Cerebellar cortex (tissue), 1 donor: ENCODE measurements at regions not wholly inside any gene's neighbourhood (a gene's known extent, or its start where the extent isn't known, plus 50 kb on each side); places are given as distances from the start of the nearest gene placed in this dataset.

Source experiments
- DNase-seq: peaks from one replicate; pipeline ENCODE4 v3.0.0-alpha.2; 2015; ENCODE audit warnings: low spot score

DNA sequence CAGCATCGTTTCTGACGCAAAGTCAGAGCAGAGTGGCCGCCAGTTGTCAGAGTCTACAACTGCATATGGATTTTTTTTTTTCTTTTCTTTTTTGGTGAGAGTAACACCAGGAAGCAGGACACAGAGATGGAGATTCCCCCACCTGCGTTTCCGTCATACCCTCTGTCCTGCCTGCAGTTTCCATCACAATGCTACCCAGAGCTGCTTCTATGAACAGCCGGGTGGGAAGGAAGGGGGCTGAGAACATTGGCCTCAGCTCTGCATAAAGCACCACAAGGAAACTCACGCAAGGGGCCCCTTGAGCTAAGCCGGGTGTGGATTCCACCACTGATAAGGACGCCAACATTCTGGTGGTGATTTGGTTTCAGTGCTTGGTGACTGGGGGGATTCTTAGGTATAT is 183.5 kb upstream of the AFDN start:
- no peak for DNase-seq

DNA sequence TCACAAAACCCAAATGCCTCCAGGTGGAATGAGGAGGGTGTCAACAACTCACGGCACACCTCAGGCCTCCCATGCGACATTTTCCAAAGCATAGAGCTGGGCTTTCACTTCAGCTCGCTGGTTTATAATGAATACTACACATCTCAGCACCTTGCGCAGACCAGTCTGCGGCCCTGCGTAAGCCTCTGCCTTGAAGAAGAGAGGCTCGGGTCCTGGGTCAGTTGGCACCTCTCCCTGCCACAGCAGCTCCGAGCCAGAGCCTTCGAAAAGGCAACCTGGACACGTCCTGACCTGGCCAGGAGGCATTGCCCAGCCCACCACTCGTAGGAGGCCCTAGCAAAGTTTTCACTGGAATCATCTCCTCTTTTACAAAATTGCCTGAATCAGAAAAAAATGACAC is 183.0 kb upstream of the AFDN start:
- DNase-seq: no peak

DNA sequence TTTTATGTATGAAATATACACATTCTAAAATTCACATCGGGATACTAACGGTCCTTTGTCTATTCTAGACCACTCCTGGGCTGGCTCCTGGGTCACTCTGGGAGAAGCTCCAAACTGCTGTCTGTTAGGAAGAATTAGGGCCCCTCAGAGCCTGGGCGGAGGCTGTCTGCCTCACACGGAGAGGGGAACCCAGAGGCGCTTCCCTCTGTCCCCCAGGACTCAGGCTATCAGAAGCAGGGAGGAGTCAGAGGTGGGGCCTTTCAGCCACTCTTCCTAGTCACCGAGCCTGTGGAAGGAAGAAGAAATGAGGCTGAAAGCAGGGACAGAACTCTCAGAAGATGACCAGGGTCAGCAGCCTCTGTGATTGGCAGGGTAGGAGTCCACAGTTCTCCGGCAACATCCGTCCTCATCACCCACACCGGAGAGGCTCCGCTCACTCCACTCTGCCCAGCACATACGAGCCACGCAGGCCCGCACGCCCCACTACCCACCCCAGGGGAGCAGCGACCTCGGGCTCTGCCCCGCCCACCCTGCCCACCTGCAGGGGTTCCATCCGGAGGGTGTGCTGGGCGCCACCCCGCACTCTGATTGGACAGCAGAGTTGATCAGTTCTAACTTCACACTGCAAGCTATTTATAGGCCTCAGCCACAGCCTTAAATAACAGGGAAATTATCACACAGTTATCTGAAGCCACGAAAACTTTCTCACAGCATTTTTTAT is 182.1 kb upstream of the AFDN start:
- DNase-seq: no peak

DNA sequence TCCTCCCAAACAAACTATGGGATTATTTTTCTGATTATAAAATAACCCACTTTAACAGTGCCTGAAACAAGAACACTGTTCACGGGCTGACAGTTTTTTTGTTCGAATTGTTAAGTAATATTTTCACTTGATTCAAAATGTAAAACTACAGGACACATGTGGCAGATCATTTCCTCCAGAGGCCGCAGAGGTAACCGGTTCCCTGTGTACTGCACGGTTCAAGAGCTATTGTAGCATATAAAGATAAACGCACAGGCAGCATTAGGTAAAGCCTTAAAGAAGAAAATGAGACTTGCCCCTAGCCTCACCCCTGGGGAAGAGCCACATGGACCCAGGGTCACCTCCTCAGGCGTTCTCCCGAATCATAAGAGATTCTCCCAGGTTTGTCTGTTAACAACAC is 181.3 kb upstream of the AFDN start:
- DNase-seq: no peak

DNA sequence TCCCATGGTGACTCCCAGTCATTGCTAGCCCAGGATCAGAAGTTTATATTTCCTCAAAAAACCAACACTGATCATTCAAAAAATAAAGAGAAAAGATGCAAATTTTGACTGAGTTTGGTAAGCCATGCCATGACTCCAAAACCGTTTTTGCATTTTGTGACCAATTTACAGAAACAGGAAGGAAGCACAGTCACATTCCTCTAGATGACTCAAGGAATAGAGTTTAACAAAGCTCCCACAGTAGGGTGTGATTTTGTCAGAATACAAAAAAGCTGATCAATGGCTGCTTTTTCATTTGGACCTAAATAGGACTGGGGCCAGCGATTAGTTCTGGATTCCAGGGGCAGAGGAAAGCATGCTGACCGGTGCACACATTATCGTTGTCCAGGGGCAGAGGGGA is 179.4 kb upstream of the AFDN start:
- DNase-seq: no peak

DNA sequence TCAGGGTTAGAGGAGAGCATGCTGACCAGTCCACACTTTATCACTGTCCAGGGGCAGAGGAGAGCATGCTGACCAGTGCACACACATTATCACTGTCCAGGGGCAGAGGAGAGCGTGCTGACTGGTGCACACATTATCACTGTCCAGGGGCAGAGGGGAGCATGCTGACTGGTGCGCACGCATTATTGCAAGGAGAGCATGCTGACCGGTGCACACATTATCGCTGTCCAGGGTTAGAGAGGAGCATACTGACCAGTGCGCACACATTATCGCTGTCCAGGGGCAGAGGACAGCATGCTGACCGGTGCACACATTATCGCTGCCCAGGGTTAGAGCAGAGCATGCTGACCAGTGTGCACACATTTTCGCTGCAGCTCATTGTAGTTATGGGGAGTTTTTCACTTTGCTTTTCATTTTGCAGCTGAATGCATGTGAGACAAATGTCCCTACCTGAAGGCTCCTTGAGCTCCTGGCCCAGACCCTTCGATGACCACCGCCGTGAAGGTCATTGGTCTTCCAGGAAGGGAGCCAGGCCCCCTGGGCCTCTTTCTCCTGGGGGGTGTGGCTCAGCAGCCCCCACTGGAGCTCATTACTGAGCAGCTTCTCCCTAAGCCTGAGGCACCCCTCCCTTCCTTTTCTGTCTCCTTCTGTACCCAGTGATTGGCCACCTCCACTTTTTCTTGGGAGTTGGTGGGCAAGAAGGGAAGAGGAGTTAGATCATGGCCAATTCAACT is 178.8 kb upstream of the AFDN start:
- no peak for DNase-seq

DNA sequence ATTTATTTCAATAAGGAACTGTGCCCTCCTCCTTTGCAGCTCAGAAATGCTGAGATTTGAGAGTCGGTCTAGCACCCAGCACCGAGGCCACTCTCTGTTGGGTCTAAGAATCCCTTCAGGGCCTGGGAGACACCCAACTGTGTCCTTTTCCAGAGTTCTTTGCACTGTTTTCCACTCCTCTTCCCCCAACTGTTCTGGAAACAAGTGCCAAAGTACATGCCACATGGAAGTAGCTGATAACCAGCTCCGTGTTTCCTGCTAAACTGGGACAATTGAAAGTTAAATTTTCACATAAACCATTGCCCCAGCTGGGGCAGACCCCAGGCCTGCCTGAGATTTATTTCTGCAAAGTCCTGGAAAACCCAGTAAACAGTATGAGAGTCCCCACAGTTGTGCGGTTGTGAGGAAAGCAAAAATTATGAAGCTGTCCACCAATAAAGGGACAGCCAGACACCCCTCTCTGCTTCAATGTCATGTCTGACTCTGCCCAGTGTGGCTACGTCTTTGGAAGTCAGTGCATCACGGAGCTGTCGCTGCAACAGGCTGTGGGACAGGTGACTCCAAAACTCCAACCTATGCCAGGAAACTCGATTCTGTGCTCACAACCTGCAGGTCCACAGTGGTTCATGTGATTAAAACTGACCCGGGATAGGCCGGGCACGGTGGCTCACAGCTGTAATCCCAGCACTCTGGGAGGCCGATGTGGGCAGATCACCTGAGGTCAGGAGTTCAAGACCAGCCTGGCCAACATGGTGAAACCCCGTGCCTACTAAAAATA is 178.0 kb upstream of the AFDN start:
- DNase-seq: no peak

DNA sequence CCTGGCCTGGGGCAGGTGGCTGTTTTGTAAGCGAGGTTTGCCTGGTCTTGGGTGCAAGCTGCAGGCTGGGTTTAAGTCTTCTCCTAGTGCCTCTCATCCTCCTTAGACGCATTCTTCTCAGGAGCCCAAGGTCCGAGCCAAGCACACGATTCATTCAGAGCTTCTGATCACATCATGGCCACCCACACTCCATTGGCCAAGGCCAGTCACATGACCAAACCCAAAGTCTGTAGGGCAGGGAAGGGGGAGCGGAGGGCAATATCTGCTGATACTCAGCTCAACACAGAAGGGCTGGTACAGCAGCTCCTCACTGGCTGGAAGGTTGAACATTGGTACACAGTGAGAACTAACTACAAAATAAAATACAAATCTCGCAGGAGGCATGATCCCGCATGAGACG is 177.2 kb upstream of the AFDN start:
- no peak for DNase-seq

DNA sequence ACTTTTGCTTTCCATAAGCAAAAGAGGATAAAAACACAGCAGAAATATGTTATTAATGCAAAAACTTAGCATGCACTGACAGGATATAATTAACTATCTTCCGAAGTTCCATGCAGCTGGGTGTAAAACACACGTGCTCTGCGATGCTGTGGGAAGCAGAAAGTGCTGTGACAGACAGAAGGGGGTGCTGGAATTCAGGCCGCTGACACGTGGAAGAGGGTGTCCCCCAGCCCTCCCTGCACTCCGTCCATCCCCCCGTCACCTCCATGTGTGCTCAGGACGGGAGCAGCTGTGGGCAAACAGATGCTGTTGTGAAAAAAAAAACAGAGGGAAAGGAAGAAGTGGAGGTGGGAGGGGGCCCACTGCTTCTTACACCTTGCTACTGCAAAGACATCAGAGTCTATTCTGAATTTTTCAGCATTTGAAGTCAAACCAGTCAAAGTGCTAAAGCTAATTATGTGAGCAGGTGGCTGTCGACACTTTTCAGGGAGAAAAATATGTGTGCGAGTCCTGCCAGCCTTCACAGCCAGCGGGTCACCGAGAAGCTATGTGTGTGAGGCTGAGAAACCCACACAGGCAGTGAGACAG is 175.9 kb upstream of the AFDN start:
- no peak for DNase-seq

DNA sequence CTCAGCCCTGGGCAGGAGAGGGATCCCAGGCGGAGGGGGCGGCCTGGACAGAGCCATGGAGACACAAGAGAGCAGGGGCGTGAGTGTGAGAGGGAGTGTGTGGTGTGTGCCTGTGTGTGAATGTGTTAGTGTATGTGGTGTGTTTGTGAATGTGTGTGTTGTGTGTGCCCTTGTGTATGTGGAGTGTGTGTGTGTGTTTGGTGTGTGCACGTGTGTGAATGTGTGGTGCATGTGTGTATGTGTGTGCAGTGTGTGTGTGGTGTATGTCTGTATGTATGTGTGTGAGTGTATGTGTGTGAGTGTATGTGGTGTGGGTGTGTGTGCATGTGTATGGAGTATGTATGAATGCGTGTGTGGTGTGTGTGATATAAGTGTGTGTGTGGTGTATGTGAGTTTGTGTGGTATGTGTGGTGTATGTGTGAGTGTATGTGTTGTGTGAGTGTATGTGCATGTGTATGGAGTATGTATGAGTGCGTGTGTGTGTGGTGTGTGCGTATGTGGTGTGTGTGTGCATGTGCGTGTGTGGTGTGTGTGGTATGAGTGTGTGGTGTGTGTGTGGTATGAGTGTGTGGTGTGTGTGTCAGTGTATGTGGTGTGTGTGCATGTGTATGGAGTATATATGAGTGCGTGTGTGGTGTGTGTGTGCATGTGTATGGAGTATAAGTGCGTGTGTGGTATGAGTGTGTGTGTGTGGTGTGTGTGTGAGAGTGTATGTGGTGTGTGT is 175.2 kb upstream of the AFDN start:
- DNase-seq: no peak

DNA sequence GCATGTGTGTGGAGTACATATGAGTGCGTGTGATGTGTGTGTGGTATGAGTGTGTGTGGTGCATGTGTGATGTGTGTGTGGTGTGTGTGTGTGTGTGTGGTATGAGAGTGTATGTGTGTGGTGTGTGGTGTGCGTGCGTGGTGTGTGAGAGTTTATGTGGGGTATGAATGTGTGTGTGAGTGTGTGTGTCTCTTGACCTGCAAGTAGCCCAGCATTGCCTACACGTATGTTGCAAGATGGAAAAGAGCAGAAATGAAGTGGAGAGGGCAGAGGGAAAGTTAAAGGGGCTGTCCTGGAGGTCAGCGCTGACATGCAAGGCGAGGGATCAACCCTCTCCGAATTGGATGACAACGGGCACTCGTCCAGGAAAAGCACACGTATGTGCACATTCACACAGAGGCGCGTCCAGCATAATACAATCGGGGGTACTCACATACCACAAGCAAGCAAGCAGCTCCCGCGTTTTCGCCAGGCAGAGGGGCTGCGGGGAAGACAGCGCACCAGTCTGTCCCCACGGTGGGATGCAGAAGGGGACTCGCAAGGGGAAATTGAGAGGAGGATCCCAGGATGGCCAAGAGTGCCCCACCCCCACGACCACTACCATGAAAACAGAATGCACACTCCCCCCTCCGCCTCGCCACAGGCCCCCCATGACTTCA is 174.5 kb upstream of the AFDN start:
- DNase-seq: no peak

DNA sequence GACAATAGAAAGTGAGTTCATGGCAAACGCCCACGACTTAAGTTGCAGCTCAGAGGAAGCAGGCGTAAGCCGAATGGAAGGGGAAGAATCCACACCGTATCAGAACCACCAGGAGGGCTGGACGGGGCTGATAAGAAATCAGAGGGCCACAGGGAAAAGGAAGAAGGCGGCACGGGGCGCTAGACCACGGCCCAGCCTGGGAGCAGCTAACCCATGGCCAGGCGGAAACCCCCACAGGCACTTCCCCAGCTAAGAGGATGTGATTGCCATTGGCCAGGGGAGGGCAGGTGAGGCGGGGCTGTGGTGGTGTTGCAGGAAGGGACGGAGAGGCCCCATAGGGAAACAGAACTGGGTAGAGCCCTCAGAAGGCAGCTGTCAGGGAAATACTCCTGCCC is 174.0 kb upstream of the AFDN start:
- DNase-seq: no peak

DNA sequence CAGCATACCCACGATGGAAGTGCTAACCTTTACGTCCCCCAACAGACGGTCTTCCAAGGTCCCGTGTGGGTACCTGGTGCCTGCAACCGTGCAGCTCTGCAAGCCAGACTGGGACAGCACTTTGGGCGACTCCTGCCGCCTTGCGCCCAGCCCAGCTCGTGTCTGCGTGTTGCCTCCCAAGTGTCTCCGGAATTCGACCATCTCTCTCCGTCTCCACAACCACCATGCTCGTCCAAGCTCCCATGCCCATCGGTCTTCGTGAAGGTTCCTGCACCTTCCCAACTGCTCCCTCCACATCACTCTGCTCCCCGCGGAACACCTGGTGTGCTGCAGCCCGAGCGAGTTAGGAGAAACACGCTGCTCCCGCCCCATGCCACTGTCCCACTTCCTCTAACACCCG is 173.2 kb upstream of the AFDN start:
- DNase-seq: no peak

DNA sequence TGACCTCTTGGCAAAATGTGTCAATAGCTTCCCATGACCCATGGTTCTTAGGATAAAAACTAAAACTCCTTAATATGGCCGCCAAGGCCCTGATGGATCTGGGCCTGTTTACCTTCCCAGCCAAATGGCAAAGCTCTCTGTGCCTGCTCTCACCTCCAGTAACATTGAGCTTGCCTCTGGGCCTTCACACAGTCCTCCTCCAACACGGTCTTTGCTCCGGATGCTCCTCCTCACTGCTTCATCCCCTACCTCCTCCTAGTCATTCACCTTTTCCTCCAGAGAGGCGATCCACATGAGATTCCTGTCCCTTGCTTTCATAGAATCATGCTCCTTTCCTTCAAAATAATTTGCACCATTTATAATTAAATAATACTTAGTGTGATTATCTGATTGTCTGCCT is 172.3 kb upstream of the AFDN start:
- no peak for DNase-seq

DNA sequence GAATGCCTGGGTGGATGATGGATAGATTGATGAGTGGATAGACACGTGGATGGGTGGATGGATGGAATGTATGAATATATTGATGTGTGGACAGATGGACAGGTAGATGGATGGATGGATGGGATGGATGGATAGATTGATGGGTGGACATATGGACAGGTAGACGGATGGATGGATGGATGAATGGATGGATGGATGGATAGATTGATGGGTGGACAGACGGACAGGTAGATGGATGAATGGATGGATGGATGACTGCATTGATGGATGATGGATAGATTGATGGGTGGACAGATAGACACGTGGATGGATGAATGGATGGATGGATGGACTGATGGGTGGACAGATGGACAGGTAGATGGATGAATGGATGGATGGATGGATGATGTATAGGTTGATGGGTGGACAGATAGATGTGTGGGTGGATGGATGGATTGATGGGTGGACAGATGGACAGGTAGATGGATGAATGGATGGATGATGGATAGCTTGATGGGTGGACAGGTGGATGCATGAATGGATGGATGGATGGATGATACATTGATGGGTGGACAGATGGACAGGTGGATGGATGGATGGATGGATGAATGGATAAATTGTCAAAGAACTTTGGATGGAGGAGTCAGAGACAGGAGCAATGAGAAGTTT is 171.4 kb upstream of the AFDN start:
- no peak for DNase-seq

DNA sequence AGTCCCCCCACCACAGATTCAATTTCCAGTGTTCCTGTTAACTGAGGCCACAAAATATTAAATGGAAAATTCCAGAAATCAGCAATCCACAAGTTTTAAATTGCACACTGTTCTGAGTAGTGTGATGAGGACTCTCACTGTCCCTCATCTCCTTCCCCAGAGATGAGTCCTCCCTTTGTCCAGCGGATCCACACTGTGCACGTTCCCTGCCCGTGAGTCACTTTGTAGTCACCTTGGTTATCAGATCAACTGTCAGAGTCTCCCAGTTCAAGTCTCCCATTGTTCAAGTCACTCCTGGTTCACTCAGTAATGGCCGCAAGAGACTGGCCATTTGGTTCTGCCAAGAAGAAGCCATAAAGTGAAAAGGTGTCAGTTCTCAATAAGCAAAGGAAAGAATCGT is 168.6 kb upstream of the AFDN start:
- no peak for DNase-seq

DNA sequence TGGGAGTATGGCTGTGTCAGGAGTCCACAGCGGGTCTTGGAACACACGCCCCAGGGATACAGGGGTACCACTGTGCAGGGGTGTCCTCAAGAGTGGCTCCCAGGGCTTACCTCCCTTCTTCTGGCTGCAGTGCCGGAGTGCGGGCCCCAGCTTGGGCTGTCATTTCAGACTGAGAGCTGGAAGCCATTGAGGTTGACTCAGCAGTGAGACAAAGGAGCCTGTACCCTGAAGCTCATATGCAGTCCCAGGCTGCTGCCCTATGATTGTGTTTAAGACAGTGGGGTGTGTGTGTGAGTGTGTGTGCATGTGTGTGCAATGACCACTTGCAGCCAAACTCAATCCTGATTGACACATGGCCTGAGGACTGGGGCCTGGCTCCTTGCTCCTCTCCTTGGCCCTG is 167.7 kb upstream of the AFDN start:
- DNase-seq: no peak

DNA sequence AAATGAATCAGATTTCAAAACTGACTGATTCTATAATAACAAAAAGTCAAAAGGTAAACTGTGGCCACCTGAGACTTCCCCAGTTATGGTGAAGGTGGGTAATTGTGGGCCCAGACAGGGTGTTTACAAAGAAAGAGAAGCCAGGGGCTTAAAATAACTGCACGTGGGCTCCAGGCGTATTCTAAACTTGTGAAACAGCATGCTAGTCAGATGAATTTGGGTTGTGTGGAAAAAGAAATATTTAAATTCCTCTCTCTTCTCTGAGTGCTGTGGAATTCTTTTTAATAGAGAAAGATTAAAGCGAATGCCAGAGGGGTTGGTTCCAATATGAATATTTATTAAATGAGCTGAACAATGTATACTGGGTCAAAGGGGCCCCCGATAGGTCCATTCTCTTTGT is 166.3 kb upstream of the AFDN start:
- DNase-seq: no peak

DNA sequence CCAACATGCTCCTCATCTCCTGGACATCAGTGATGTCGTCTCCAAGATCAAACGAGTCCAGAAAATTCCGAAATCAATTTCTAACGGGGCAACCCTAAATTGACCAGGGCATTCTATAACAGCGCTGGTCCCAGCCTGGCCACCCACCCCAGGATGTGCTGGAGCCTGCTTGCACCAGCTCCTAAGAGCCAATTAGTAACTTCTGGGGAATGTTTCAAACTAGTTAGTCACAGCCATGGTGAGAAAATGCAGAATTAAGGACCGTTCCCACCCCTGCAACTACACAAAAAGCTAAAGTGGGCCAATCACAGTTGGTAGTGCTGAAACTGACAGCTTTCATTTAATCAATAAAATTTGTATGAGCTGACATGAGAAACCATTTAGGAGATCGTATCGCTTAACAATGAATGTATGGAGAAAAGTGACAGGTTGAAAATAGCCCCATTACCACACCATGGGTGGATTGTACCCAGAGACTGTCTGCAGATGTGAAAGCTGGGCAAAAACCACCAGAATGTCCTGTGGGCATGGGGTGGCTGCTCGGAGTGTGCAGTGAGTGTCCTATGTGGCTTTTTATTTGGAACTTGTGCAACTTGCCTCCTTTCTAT is 165.7 kb upstream of the AFDN start:
- no peak for DNase-seq

DNA sequence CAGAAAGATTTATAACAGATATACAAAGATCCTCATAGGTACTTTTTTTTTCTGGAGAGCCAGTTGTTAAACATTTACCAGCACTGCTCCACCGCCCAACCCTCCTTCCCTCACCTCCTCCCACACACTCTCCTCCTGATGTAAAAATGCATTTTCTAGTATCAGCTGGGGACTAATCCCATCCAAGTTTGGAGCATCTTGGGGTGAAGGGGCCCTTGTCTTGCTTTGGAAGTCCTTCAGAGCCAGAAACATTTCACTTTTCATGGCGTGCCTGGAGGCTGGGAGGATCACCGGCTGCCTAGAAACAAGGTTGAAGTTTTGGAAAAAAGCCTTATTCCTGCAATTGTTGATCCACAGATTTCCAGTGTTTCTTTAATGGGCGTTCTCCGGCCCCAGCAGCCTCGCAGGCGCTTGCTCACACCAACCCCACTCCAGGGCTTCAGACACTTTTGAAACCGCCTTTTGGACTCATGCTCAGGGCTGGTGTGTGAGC is 165.1 kb upstream of the AFDN start:
- no peak for DNase-seq
